Activated CD4-positive, alpha-beta T cell treated with anti-CD3 and anti-CD28 coated beads, Interleukin-2, amount 50 U/mL, for 48 hours (primary cell): ENCODE measurements at regions not wholly inside any gene's neighbourhood (a gene's known extent, or its start where the extent isn't known, plus 50 kb on each side); places are given as distances from the start of the nearest gene placed in this dataset.

Source experiments
- DNase-seq, 2 experiments: peaks; one replicate each; pipeline ENCODE4 v3.0.0-alpha.2; 2020

DNA sequence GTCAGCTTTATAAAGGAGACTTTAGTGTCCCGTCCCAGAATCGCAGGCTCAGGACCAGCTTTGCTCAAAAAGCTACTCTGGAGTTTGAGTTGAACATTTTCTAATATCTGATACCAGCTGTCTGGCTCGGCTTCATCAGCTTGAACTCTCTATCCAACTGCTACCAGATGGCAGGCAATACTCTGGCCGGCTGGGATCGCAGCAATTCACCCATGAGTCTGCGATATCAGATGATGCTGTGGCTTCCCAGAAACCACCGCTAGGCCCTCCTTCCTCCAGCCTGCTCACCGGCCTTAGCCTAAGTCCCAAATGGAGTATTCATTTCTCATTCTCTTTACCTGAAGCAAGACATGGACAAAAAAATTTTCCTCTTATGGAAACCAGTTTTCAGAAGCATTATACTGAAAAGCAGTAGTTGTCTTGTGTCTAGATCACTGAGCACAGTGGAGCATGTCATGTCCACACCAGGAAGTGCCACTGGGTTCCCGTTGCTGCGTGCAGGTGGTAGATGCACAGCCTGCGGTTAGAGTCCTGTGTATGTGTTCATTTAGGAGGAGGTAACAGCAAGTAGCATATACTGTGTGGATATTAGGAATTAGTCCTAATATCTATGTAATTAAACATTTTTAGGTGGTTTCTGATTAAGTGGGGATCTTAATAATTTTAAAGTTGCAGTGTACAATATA, 162.0 kb upstream of the SOX11 start:
- no peak for DNase-seq

- DNase-seq, result no peak
These were observed 156.9 kb upstream of the SOX11 start for GRCh38 chr2:5535301-5535700.

DNA sequence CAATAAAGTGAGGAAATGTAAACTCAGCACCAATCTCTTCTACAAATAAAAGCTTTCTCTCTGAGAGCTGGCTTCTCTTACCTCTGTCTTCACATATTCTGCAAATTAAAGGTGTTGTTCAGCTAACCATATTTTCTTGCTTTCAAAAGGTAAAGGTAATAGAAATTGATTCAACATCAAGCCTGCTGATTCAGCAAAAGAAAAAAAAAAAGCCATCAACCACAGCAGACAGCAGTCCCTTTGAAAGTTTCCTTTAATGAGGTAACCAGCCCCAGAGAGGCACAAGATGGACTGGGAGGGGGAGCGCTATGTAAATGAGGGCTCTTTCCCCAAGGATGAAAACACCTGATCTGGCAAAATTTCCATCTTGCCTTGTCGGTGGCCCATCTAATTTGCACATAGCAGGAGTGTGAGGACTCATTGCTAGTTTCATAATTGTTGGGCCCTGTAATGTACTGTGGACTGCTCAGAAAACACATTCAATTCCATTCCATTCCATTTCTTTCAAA, 154.9 kb upstream of the SOX11 start:
- DNase-seq, result no peak

DNA sequence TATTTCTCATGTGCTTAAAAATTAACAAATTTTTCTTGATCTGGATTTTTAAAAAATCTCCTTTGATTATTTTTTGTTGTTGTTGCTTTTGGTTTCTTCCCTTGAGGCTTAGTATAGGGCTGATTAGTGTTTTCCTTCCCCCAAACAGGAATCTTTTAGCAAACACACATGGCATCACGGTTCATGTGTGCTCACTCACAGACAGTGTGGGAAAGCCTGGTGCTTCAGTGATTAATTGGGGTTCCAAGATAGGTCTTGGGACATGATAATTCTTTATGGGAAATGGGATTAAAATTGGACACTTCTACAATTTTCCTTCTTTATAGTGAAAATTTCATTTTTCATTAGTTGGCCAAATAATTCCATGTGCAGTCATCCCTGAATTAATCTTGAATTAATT, 153.9 kb upstream of the SOX11 start:
- no peak for DNase-seq

GRCh38 chr2:5538772-5539171, 153.4 kb upstream of the SOX11 start:
- no peak for DNase-seq

GRCh38 chr2:5539282-5540165, 152.7 kb upstream of the SOX11 start:
- DNase-seq, result no peak

DNA sequence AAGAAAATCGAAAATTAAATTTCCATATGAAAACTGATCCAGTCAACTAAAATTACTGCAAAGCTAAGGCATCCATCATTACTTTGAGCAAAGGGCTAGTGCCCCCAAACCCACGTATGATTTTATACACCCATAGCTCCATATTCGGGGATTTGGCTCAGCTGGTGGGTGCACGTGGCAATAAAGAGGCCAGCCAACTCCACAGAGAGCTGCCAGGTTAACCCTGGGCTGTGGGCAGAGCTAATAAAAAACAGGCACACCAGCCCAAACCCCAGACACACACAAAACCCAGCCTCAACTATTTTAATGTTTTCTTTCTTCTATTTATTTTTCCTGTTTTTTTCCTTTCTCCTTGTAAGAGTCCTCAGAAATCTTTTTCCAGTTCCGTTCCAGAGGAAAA, 151.3 kb upstream of the SOX11 start:
- DNase-seq, result no peak

GRCh38 chr2:5544205-5544786, 147.9 kb upstream of the SOX11 start:
- no peak for DNase-seq

DNA sequence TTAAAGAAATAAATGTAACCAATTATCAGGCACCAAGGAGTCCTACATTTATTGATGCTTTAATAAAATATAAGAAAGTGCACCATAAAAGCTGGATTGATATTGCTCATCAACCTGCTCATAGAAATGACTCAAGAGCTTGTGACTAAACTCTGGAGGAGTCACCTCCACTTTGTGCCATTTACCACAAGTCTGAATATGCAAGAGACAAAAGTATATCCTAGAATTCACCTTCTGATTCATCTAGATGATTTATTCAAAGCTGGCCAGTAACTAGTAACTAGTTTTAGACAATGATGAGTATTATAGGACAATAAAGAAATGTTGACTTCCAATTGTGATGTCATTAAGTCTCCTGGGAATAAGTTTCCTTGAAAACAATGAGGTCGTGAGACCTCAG, 146.0 kb upstream of the SOX11 start:
- no peak for DNase-seq

DNA sequence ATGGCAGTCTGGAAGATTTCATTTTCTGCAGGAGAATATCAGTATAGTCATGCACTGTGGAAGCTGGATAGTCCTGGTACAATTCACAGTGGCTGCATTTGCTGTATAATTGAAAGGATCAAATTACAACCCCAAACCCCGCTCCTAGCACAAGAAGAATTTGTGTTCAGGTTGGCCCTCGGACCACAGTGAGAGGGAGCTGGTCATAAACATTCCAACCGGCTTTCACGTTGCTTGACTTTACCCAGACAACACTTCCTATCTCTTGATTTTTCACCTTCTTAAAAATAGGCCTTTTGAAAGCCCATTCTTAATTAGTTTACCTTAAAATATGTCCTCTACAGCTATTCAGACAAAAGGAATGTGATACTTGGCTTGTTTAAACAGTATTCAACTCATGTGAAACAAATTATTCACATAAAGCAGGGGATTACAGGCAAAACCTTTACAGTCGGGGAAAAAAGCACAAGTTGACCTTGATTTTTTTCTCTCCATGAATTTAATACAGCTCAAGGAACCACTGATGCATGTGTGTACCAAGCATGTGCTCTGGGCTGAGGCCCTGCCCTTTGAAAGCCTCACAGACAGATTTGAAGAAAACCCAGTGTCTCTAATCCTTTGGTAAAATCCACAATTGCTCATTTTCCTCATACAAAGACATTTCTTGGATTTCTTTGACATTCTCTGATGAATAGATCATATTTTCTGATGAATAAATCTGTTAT, 143.0 kb upstream of the SOX11 start:
- DNase-seq, result no peak

GRCh38 chr2:5549771-5550170, 142.4 kb upstream of the SOX11 start:
- DNase-seq, result no peak

DNA sequence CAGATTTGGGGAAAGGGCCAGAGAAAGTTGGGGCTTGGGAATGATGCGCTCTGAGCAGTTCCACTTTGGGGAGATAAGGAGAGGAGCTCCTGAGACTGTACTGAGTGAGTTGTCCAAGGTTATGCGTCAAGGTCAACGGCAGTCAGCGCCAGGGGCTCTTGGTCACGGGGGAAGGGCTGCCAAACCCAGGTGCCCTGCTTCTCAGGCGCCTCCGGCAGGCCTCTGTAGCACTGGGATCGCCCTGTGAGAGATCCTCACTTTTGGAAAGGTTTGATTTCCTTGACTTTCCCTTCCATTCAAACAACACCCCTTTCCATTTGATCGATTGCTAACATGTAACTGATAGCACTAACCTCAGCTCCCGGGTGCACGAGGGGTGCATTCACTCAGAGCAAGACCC, 136.5 kb upstream of the SOX11 start:
- DNase-seq, result no peak

DNA sequence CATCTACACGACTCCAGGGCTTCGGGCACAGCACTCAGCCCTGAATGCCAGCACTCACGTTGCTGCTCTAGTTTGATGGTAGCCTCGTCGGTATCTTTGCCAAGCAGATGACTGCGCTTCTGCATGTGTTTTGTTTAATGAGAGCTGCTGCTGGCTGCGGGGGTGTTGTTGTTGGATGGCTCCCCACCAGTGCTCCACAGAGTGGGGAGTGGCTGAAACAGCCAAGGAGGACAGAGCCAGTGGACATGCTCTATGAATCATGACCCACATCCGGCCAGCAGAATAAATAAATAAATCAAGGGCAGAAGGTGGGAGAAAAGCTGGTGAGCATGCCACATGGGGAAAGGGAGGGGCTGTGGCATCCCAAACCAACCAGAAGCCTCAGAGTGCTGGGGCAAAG, 131.2 kb upstream of the SOX11 start:
- no peak for DNase-seq

- no peak for DNase-seq
These were observed 129.8 kb upstream of the SOX11 start for GRCh38 chr2:5562426-5562825.

- no peak for DNase-seq
These were observed 129.3 kb upstream of the SOX11 start for GRCh38 chr2:5562865-5563264.

- no peak for DNase-seq
These were observed 128.8 kb upstream of the SOX11 start for GRCh38 chr2:5563411-5563810.

GRCh38 chr2:5569256-5569655, 122.9 kb upstream of the SOX11 start:
- no peak for DNase-seq

DNA sequence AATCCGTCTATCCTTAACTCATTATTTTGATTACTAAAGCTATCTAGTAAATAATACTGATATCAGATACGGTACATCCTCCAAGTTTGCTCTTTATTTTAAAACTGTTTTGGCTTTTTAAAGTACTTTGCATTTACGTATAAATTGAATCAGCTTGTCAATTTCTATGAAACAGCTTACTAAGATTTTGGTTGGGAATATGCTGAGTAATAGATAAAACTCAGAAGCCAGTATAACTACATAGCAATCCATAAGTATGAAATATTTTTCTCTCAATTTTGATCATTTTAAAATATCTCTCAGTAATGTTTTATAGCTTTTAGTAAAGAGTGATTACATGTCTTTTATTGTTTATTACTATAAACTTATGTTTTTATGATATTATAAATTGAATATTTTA, 116.2 kb upstream of the SOX11 start:
- no peak for DNase-seq

DNA sequence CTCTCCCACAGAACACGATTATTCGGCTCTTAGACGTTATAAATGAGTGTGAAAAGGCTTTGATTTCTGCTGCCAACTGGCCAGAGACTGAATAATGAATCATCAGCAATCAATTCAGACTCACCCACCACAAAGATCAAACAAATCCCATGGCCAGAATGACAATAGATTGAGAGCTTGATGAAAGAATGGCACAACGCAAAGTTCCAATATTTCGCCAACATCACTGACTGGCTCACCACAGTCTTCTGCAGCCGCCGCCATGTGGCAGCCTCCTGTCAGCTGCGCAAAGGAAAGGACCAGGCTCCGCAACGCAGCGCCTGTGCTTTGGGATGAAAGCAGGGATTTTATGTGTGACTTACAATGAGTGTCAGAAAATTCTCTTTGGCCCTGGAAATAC, 104.4 kb upstream of the SOX11 start:
- no peak for DNase-seq

- no peak for DNase-seq
These were observed 103.6 kb upstream of the SOX11 start for GRCh38 chr2:5588601-5589000.

- DNase-seq, result no peak
These were observed 103.0 kb upstream of the SOX11 start for GRCh38 chr2:5589183-5589582.

- no peak for DNase-seq
These were observed 101.3 kb upstream of the SOX11 start for GRCh38 chr2:5590886-5591285.

- DNase-seq, result no peak
These were observed 99.3 kb upstream of the SOX11 start for GRCh38 chr2:5592916-5593315.
